Upper lobe of right lung (tissue), 1 donor: ENCODE measurements at regions not wholly inside any gene's neighbourhood (a gene's known extent, or its start where the extent isn't known, plus 50 kb on each side); places are given as distances from the start of the nearest gene placed in this dataset.

Experiments
- ATAC-seq: fragments of 200-7000 bp; cut with Tn5 transposase; one replicate; pipeline ENCODE4 v1.9.1; 2020; ENCODE audit warnings: mild to moderate bottlenecking, moderate library complexity
- DNase-seq: peaks from one replicate; pipeline ENCODE4 v3.0.0-alpha.2; 2020
- H3K27ac ChIP-seq: fragments of 200-600 bp; one replicate; pipeline ENCODE4 v1.8.0; 2022
- H3K27me3 ChIP-seq: fragments of 200-600 bp; one replicate; pipeline ENCODE4 v1.8.0; 2022; ENCODE audit warnings: mild to moderate bottlenecking
- H3K36me3 ChIP-seq: fragments of 200-600 bp; one replicate; pipeline ENCODE4 v1.8.0; 2022
- H3K4me1 ChIP-seq: fragments of 200-600 bp; one replicate; pipeline ENCODE4 v1.8.0; 2022
- H3K4me3 ChIP-seq: fragments of 200-600 bp; one replicate; pipeline ENCODE4 v1.8.0; 2022; ENCODE audit warnings: mild to moderate bottlenecking
- H3K9me3 ChIP-seq: fragments of 200-600 bp; one replicate; pipeline ENCODE4 v1.8.0; 2022
- intact Hi-C: fragments of 100-400 bp; cut with DNase I; formaldehyde crosslinking; loops from one replicate; pipeline ENCODE4 v1.11.0; 2022
- TF ChIP-seq, protein P1 (sequence below): fragments of 200-600 bp; IDR thresholded peaks from one replicate; pipeline ENCODE4 v1.8.0; 2022; ENCODE audit warnings: antibody characterized with exemption
- donor health status: DM: no; HTN: yes; CAD: no; lungs with severe emphysema.

DNA sequence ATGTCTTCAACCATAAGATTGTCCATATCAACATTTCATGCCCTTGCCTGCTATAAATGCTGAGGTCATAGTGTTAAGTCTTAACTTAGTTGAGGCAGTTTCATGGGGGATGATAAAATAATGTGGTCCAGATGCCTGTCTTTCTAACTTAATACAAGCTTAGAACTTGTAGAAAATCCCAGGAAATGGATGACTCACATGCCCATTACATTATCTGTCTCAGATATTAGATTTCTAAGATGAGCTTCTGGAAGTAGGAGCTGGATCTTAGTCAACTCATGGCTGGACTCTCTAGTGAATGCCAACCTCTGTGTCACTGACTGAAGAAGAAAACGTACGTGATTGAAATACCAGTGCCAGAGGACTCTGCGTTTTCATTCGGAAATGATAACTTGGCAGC, 797.5 kb upstream of the EEF2KMT start:
- no peaks in the 10 kb centered on the region for H3K36me3 ChIP-seq
- no peaks in the 10 kb centered on the region for H3K4me1 ChIP-seq
- ATAC-seq (no peak), DNase-seq (no peak)
- H3K27ac ChIP-seq: no peak overlapping the region
- intact Hi-C loops: no loop called here
- no peaks in the 10 kb centered on the region for H3K9me3 ChIP-seq
- TF ChIP-seq, protein P1, sequence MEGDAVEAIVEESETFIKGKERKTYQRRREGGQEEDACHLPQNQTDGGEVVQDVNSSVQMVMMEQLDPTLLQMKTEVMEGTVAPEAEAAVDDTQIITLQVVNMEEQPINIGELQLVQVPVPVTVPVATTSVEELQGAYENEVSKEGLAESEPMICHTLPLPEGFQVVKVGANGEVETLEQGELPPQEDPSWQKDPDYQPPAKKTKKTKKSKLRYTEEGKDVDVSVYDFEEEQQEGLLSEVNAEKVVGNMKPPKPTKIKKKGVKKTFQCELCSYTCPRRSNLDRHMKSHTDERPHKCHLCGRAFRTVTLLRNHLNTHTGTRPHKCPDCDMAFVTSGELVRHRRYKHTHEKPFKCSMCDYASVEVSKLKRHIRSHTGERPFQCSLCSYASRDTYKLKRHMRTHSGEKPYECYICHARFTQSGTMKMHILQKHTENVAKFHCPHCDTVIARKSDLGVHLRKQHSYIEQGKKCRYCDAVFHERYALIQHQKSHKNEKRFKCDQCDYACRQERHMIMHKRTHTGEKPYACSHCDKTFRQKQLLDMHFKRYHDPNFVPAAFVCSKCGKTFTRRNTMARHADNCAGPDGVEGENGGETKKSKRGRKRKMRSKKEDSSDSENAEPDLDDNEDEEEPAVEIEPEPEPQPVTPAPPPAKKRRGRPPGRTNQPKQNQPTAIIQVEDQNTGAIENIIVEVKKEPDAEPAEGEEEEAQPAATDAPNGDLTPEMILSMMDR: no peak
- H3K27me3 ChIP-seq: no peaks in the 10 kb centered on the region
- no peak overlapping the region for H3K4me3 ChIP-seq

DNA sequence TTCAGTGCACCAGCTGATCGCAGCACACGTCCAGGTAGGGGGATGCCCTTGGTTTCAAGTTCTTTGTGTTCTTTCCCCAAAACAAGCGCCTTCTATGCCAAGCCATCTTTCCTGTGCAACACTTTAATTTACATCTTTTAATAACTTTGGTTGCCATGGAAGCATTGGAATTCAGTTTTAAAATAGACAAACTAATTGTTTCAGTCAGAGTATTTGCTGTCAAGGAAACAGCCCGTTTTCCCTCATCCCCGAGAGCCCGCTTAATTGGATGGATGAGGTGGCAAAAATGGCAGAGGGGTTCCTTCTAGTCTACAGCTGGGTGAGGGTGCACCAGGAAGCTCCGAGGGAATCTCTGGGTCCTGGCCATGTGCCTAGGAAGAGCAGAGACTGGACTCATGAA, 793.7 kb upstream of the EEF2KMT start:
- TF ChIP-seq, protein P1: no peak
- H3K9me3 ChIP-seq: no peaks in the 10 kb centered on the region
- intact Hi-C loops: no loop called here
- no peaks in the 10 kb centered on the region for H3K4me1 ChIP-seq
- H3K27ac ChIP-seq: no peak overlapping the region
- H3K27me3 ChIP-seq: no peaks in the 10 kb centered on the region
- DNase-seq (no peak), ATAC-seq (no peak)
- no peak overlapping the region for H3K4me3 ChIP-seq
- no peaks in the 10 kb centered on the region for H3K36me3 ChIP-seq

DNA sequence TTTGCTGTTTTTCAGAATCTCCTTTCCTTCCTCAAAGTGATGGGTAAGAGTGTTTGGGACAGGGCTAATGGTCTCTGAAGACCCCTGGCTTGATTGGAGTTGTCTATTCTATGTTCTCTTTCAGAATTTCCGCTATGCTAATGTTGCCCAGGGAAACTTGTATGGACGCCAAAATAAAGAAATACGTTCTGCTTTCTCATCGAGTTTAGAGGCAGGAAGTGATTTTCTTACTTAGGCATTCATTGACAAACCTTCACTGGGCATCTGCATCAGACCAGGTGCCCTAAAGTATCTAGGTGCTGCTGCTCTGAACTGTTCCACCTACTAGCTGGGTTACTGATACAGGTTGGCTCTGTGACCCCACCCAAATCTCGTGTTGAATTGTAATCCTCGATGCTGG, 787.9 kb upstream of the EEF2KMT start:
- H3K4me3 ChIP-seq: no peak overlapping the region
- TF ChIP-seq, protein P1: no peak

DNA sequence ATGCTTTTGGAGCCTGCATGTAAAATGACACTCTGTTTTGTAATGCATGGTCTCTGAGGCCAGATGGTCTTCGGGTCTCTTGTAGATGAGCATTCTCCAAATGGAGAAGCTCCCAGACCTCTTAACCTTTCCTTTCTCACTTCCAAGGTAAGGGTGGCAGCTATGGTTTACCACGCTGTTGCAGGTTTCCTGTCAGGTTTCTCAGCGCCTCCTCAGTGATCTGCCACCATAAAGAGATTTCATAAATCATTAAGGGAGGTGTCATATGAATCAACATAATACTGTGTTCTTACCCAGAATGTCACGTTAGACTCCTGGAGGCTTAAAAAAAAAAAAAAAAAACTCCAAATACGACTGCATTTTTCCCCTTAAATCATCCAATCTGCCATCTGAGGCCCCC, 787.4 kb upstream of the EEF2KMT start:
- intact Hi-C loops: no loop called here
- Histone ChIP-seq H3K36me3 (no peaks in the 10 kb centered on the region), H3K9me3 (no peaks in the 10 kb centered on the region), H3K27me3 (no peaks in the 10 kb centered on the region), H3K4me1 (no peaks in the 10 kb centered on the region), H3K27ac (no peak overlapping the region), H3K4me3 (no peak overlapping the region)
- DNase-seq (no peak), ATAC-seq (no peak)
- TF ChIP-seq, protein P1: no peak

More for the DNA sequence above, 787.9 kb upstream of the EEF2KMT start:
- no peaks in the 10 kb centered on the region for H3K36me3 ChIP-seq
- no peaks in the 10 kb centered on the region for H3K9me3 ChIP-seq
- H3K27me3 ChIP-seq: no peaks in the 10 kb centered on the region
- no peak for DNase-seq
- no peak overlapping the region for H3K27ac ChIP-seq
- H3K4me1 ChIP-seq: no peaks in the 10 kb centered on the region
- ATAC-seq: no peak
- intact Hi-C loops: no loop called here

DNA sequence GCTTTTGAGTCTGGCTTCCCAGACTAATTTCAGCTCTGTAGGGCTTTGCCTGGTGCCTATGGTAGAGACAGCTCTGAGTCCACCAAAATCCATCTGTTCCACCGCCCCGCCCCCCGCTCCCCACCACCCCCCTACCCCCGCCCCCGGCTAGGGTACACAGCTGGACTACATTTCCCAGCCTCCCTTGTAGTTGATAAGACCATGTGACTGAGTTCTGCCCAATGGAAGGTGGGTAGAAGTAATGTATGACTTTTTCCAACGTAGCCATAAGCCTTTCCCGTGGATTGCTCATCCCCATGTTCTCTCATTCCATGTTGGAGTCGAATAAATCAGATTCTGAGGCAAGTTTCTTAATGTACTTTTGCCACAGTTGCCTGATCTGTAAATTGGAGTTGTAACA, 786.7 kb upstream of the EEF2KMT start:
- no peaks in the 10 kb centered on the region for H3K9me3 ChIP-seq
- H3K4me3 ChIP-seq: no peak overlapping the region
- TF ChIP-seq, protein P1: no peak
- H3K27me3 ChIP-seq: no peaks in the 10 kb centered on the region
- ATAC-seq (no peak), DNase-seq (no peak)
- no peaks in the 10 kb centered on the region for H3K36me3 ChIP-seq
- intact Hi-C loops: no loop called here
- no peak overlapping the region for H3K27ac ChIP-seq
- no peaks in the 10 kb centered on the region for H3K4me1 ChIP-seq

DNA sequence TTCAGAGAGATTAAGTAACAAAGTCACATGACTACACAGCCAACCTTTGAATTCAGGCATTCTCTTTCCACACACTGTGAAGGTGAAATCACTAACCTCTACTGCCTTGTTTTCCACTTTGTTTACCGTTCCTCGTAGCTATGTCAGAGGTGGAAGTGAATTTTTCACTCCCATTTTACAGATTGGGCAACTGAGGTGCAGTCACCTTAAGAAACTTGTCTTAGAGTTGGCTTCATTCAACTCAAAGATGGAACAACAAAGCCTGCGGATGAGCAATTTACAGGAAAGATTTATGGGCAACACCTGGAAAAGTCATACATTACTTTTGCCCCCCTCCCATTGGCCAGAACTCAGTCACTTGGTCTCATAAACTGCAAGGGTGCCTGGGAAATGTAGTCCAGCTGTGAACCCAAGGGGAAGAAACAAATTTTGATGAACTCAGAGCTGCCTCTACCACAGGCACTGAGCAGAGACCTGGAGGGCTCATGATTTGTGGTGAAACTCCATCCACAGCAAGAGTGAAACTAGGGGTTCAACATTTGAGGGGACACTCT, 784.6 kb upstream of the EEF2KMT start:
- intact Hi-C loops: no loop called here
- TF ChIP-seq, protein P1: no peak
- ATAC-seq: no peak
- no peak for DNase-seq
- H3K4me1 ChIP-seq: no peaks in the 10 kb centered on the region
- no peaks in the 10 kb centered on the region for H3K36me3 ChIP-seq
- H3K27me3 ChIP-seq: no peaks in the 10 kb centered on the region
- no peak overlapping the region for H3K4me3 ChIP-seq
- no peak overlapping the region for H3K27ac ChIP-seq
- no peaks in the 10 kb centered on the region for H3K9me3 ChIP-seq
